H9 (cell line): ENCODE measurements at regions not wholly inside any gene's neighbourhood (a gene's known extent, or its start where the extent isn't known, plus 50 kb on each side); places are given as distances from the start of the nearest gene placed in this dataset.

Experiments
- DNase-seq: peaks from one replicate; pipeline ENCODE4 v3.0.0-alpha.2; 2017
- H2AFZ ChIP-seq: one replicate; pipeline ENCODE4 v1.6.1; 2013; ENCODE audit warnings: mild to moderate bottlenecking, low read length, control low read depth, moderate library complexity
- H2AK5ac ChIP-seq: 2 replicates; pipeline ENCODE4 v1.6.1; 2013; ENCODE audit warnings: low read length, control low read depth, mixed read lengths; ENCODE audit not compliant: insufficient read length
- H2BK120ac ChIP-seq: one replicate; pipeline ENCODE4 v1.6.1; 2013; ENCODE audit warnings: low read depth, mild to moderate bottlenecking, low read length, control low read depth, inconsistent platforms; ENCODE audit not compliant: poor library complexity, severe bottlenecking
- H2BK12ac ChIP-seq: 2 replicates; pipeline ENCODE4 v1.6.1; 2013; ENCODE audit warnings: low read length, control low read depth, mixed read lengths, low read depth; ENCODE audit not compliant: insufficient read length
- H2BK15ac ChIP-seq: 2 replicates; pipeline ENCODE4 v1.6.1; 2013; ENCODE audit warnings: low read depth, low read length, control low read depth
- H2BK20ac ChIP-seq: one replicate; pipeline ENCODE4 v1.6.1; 2013; ENCODE audit warnings: low read depth, mild to moderate bottlenecking, low read length, control low read depth, inconsistent platforms; ENCODE audit not compliant: poor library complexity, severe bottlenecking
- H2BK5ac ChIP-seq: 2 replicates; pipeline ENCODE4 v1.6.1; 2013; ENCODE audit warnings: low read length, control low read depth, mixed read lengths; ENCODE audit not compliant: insufficient read length
- H3K14ac ChIP-seq: 2 replicates; pipeline ENCODE4 v1.6.1; 2013; ENCODE audit warnings: low read length, control low read depth; ENCODE audit not compliant: insufficient read depth
- H3K18ac ChIP-seq: 2 replicates; pipeline ENCODE4 v1.6.1; 2013; ENCODE audit warnings: low read depth, mild to moderate bottlenecking, mixed read lengths, low read length, control low read depth; ENCODE audit not compliant: insufficient read length
- H3K23ac ChIP-seq: 2 replicates; pipeline ENCODE4 v1.6.1; 2013; ENCODE audit warnings: low read length, control low read depth, mixed read lengths, low read depth; ENCODE audit not compliant: insufficient read length
- H3K23me2 ChIP-seq: 2 replicates; pipeline ENCODE4 v1.6.1; 2013; ENCODE audit warnings: low read depth, mild to moderate bottlenecking, mixed read lengths, low read length, control low read depth; ENCODE audit not compliant: insufficient read length, poor library complexity, severe bottlenecking
- H3K27ac ChIP-seq: 2 replicates; pipeline ENCODE4 v1.5.1; 2013; ENCODE audit warnings: low read length, control low read depth, mixed read lengths, low read depth; ENCODE audit not compliant: insufficient read length
- H3K27me3 ChIP-seq: 2 replicates; pipeline ENCODE4 v1.6.1; 2013; ENCODE audit warnings: low read length, control low read depth, inconsistent platforms; ENCODE audit not compliant: insufficient read depth
- H3K4ac ChIP-seq: 2 replicates; pipeline ENCODE4 v1.6.1; 2013; ENCODE audit warnings: low read depth, mild to moderate bottlenecking, control low read depth, inconsistent platforms, low read length, moderate library complexity
- H3K4me1 ChIP-seq: 2 replicates; pipeline ENCODE4 v1.6.1; 2013; ENCODE audit warnings: low read length, control low read depth, inconsistent platforms; ENCODE audit not compliant: insufficient read depth
- H3K4me2 ChIP-seq: 2 replicates; pipeline ENCODE4 v1.6.1; 2013; ENCODE audit warnings: low read length, control low read depth, mixed read lengths; ENCODE audit not compliant: insufficient read length, insufficient read depth
- H3K56ac ChIP-seq: 2 replicates; pipeline ENCODE4 v1.6.1; 2013; ENCODE audit warnings: low read depth, mild to moderate bottlenecking, mixed read lengths, low read length, control low read depth; ENCODE audit not compliant: insufficient read length
- H3K79me1 ChIP-seq: 2 replicates; pipeline ENCODE4 v1.6.1; 2013; ENCODE audit warnings: low read depth, mild to moderate bottlenecking, moderate library complexity, low read length, control low read depth, inconsistent platforms; ENCODE audit not compliant: insufficient read depth, poor library complexity, severe bottlenecking
- H3K79me2 ChIP-seq: 2 replicates; pipeline ENCODE4 v1.6.1; 2013; ENCODE audit warnings: low read length, control low read depth, inconsistent platforms; ENCODE audit not compliant: insufficient read depth
- H3K9ac ChIP-seq: 2 replicates; pipeline ENCODE4 v1.6.1; 2013; ENCODE audit warnings: low read length, control low read depth, mixed read lengths; ENCODE audit not compliant: insufficient read length; ENCODE audit errors: extremely low read depth
- H3K9me3 ChIP-seq: one replicate; pipeline ENCODE4 v1.6.1; 2013; ENCODE audit warnings: low read depth, low read length, inconsistent platforms; ENCODE audit not compliant: control insufficient read depth
- H3T11ph ChIP-seq: one replicate; pipeline ENCODE4 v1.6.1; 2013; ENCODE audit warnings: mild to moderate bottlenecking, low read length, control low read depth, inconsistent platforms
- H4K20me1 ChIP-seq: one replicate; pipeline ENCODE4 v1.6.1; 2013; ENCODE audit not compliant: control insufficient read depth, insufficient read length, insufficient read depth
- H4K5ac ChIP-seq: 2 replicates; pipeline ENCODE4 v1.6.1; 2013; ENCODE audit warnings: low read depth, mild to moderate bottlenecking, mixed read lengths, low read length, control low read depth; ENCODE audit not compliant: insufficient read length
- H4K8ac ChIP-seq: replicated peaks from 2 replicates; pipeline ENCODE4 v1.6.1; 2013; ENCODE audit warnings: low read length, control low read depth, mixed read lengths, low read depth; ENCODE audit not compliant: insufficient read length
- H4K91ac ChIP-seq: 2 replicates; pipeline ENCODE4 v1.6.1; 2013; ENCODE audit warnings: low read depth, mild to moderate bottlenecking, moderate library complexity, mixed read lengths, low read length, control low read depth; ENCODE audit not compliant: insufficient read length
- H3K27ac Mint-ChIP-seq, 3 experiments: 2 replicates in 2 of 3; 3 replicates in 1 of 3; pipeline ENCODE4 v1.8.0; 2020 to 2021; ENCODE audit warnings: mixed read lengths in 3 of 3, mild to moderate bottlenecking in 1 of 3, moderate library complexity in 1 of 3
- H3K27me3 Mint-ChIP-seq: 2 replicates; pipeline ENCODE4 v1.8.0; 2021; ENCODE audit warnings: low read depth, mild to moderate bottlenecking, moderate library complexity, mixed read lengths
- H3K36me3 Mint-ChIP-seq, 3 experiments: 2 replicates in 2 of 3; 3 replicates in 1 of 3; pipeline ENCODE4 v1.8.0; 2020 to 2021; ENCODE audit warnings: low read depth in 3 of 3, mixed read lengths in 3 of 3; ENCODE audit not compliant: insufficient read depth in 1 of 3
- H3K4me1 Mint-ChIP-seq, 2 experiments: 2 replicates each; pipeline ENCODE4 v1.8.0; 2020; ENCODE audit warnings: mixed read lengths in 2 of 2
- H3K4me3 Mint-ChIP-seq, 2 experiments: 2 replicates in 1 of 2; 3 replicates in 1 of 2; pipeline ENCODE4 v1.8.0; 2020 to 2021; ENCODE audit warnings: mild to moderate bottlenecking in 2 of 2, mixed read lengths in 2 of 2, moderate library complexity in 1 of 2
- H3K9me3 Mint-ChIP-seq, 2 experiments: 2 replicates in 1 of 2; 3 replicates in 1 of 2; pipeline ENCODE4 v1.8.0; 2020; ENCODE audit warnings: mild to moderate bottlenecking in 2 of 2, mixed read lengths in 2 of 2, moderate library complexity in 1 of 2
- CTCF ChIP-seq: fragments of 200-600 bp; sonication (generic); conservative IDR thresholded peaks from 3 replicates; pipeline ENCODE4 v1.8.0; 2021; ENCODE audit warnings: antibody characterized with exemption, mild to moderate bottlenecking
- WGBS: extraction: QIAGEN DNeasy Blood & Tissue Kit; methylation state at CpG from one replicate; pipeline ENCODE4 v1.1.7; 2013; ENCODE audit warnings: missing lambda C conversion rate, low lambda C conversion rate, mixed read lengths; ENCODE audit not compliant: insufficient read length; ENCODE audit errors: extremely low coverage; 5-methylcytosine and 5-hydroxymethylcytosine counted together

GRCh38 chr16:66003201-66003600 is 363.3 kb upstream of the CDH5 start:
- no CpG with 5 or more reads among the region's 2 CpGs for WGBS
- Histone ChIP-seq H2AFZ (no peak overlapping the region), H3K4me2 (no peak overlapping the region), H3K23me2 (no peaks in the 10 kb centered on the region), H2BK12ac (no peak overlapping the region), H2AK5ac (no peak overlapping the region), H4K8ac (no peak overlapping the region), H3K4ac (no peak overlapping the region), H3K56ac (no peak overlapping the region), H3K4me1 (no peaks in the 10 kb centered on the region), H4K20me1 (no peaks in the 10 kb centered on the region), H3K9ac (no peak overlapping the region), H2BK5ac (no peak overlapping the region), H3K27ac (no peak overlapping the region), H3K14ac (no peak overlapping the region), H3K9me3 (no peaks in the 10 kb centered on the region), H3K18ac (no peak overlapping the region), H4K5ac (no peak overlapping the region), H3K27me3 (no peaks in the 10 kb centered on the region), H2BK20ac (no peak overlapping the region), H4K91ac (no peak overlapping the region), H3T11ph (no peak overlapping the region), H2BK120ac (no peak overlapping the region), H3K79me2 (no peaks in the 10 kb centered on the region), H3K23ac (no peak overlapping the region), H3K79me1 (no peaks in the 10 kb centered on the region), H2BK15ac (no peak overlapping the region)
- peaks cover 9 to 14% of the 10 kb centered on the region in 2 experiments for H3K4me1 Mint-ChIP-seq
- no peaks in the 10 kb centered on the region; a peak in 2 of 5 replicates for H3K9me3 Mint-ChIP-seq
- H3K4me3 Mint-ChIP-seq: no peak overlapping the region
- no peaks in the 10 kb centered on the region for H3K36me3 Mint-ChIP-seq
- no peak for DNase-seq
- H3K27ac Mint-ChIP-seq: no peak overlapping the region
- no peaks in the 10 kb centered on the region for H3K27me3 Mint-ChIP-seq
- no peak for TF ChIP-seq CTCF
